GM19467 (cell line): ENCODE measurements at regions not wholly inside any gene's neighbourhood (a gene's known extent, or its start where the extent isn't known, plus 50 kb on each side); places are given as distances from the start of the nearest gene placed in this dataset.

Experiments
- ATAC-seq: cut with Tn5 transposase; IDR thresholded peaks from one replicate; pipeline ENCODE4 v1.9.1; 2021; ENCODE audit warnings: mild to moderate bottlenecking, moderate library complexity; ENCODE audit not compliant: unreplicated experiment

- no peak for ATAC-seq
Observed at GRCh38 chr3:31275038-31275572, 257.6 kb upstream of the STT3B start.

GRCh38 chr3:31275583-31275982 is 257.1 kb upstream of the STT3B start:
- no peak for ATAC-seq

GRCh38 chr3:31277582-31277981 is 255.1 kb upstream of the STT3B start:
- no peak for ATAC-seq

- no peak for ATAC-seq
Observed at GRCh38 chr3:31278532-31278931, 254.2 kb upstream of the STT3B start.

- no peak for ATAC-seq
Observed at GRCh38 chr3:31284776-31285175, 247.9 kb upstream of the STT3B start.

GRCh38 chr3:31285833-31286486 is 246.8 kb upstream of the STT3B start:
- ATAC-seq = no peak

- ATAC-seq = no peak
Observed at GRCh38 chr3:31288224-31288623, 244.5 kb upstream of the STT3B start.

GRCh38 chr3:31288641-31289100 is 244.1 kb upstream of the STT3B start:
- ATAC-seq = no peak

- no peak for ATAC-seq
Observed at GRCh38 chr3:31289584-31289983, 243.1 kb upstream of the STT3B start.

- ATAC-seq = no peak
Observed at GRCh38 chr3:31290046-31290445, 242.7 kb upstream of the STT3B start.

- no peak for ATAC-seq
Observed at GRCh38 chr3:31291818-31292217, 240.9 kb upstream of the STT3B start.

- ATAC-seq = no peak
Observed at GRCh38 chr3:31294430-31295149, 238.1 kb upstream of the STT3B start.

- ATAC-seq = no peak
Observed at GRCh38 chr3:31295150-31295765, 237.5 kb upstream of the STT3B start.

- ATAC-seq = no peak
Observed at GRCh38 chr3:31297726-31298298, 234.9 kb upstream of the STT3B start.

- ATAC-seq = no peak
Observed at GRCh38 chr3:31300456-31301443, 232.0 kb upstream of the STT3B start.

GRCh38 chr3:31302343-31302742 is 230.4 kb upstream of the STT3B start:
- no peak for ATAC-seq

- ATAC-seq = no peak
Observed at GRCh38 chr3:31305340-31305739, 227.4 kb upstream of the STT3B start.

- ATAC-seq = no peak
Observed at GRCh38 chr3:31307131-31307785, 225.5 kb upstream of the STT3B start.

- no peak for ATAC-seq
Observed at GRCh38 chr3:31311559-31311958, 221.2 kb upstream of the STT3B start.

- ATAC-seq = no peak
Observed at GRCh38 chr3:31312400-31312799, 220.3 kb upstream of the STT3B start.
